B cell (primary cell): ENCODE measurements at regions not wholly inside any gene's neighbourhood (a gene's known extent, or its start where the extent isn't known, plus 50 kb on each side); places are given as distances from the start of the nearest gene placed in this dataset.
"Not testable (repeated sequence)": the region's sequence is repeated elsewhere in the genome, so short reads cannot be mapped to it uniquely, and the experiment has no call there.

Experiments used
- ATAC-seq: fragments of 200-7000 bp; cut with Tn5 transposase; one replicate; pipeline ENCODE4 v1.10.0; 2021; ENCODE audit warnings: low read depth, mild to moderate bottlenecking, moderate number of reproducible peaks, moderate library complexity
- CTCF ChIA-PET: fragments of 350-600 bp; sonication (Branson Sonifier 250); formaldehyde crosslinking; loops from one replicate; lab custom pipeline; 2021; ENCODE audit warnings: antibody characterized with exemption, inconsistent platforms; lab: Charles Lee
- POLR2A ChIA-PET: fragments of 350-600 bp; sonication (Branson Sonifier 250); formaldehyde crosslinking; loops from one replicate; lab custom pipeline; 2021; ENCODE audit warnings: antibody characterized with exemption; lab: Charles Lee
- DNase-seq: peaks from one replicate; pipeline ENCODE4 v3.0.0; 2013
- H2AFZ ChIP-seq: 2 replicates; pipeline ENCODE4 v1.6.1; 2012; ENCODE audit warnings: mild to moderate bottlenecking, low read depth, low read length; ENCODE audit not compliant: insufficient read depth, poor library complexity, severe bottlenecking
- H3K27ac ChIP-seq, 2 donors: 1 replicate in 1 of 2; 2 replicates in 1 of 2; pipeline ENCODE4 v1.5.1; 2012 to 2013; ENCODE audit warnings: low read length in 2 of 2, mild to moderate bottlenecking in 2 of 2, moderate library complexity in 1 of 2
- H3K27me3 ChIP-seq, 4 experiments: fragments of 200-600 bp in 1 of 4; sonication (generic) in 1 of 4; replicated peaks in 1 of 4; 1 replicate in 2 of 4; 2 replicates in 2 of 4; pipeline versions ENCODE4 v1.6.1 to v1.7.0; 2013 to 2016; ENCODE audit warnings: low read length in 3 of 4, mild to moderate bottlenecking in 2 of 4, mixed read lengths in 1 of 4, moderate library complexity in 1 of 4; ENCODE audit not compliant: insufficient read depth in 4 of 4, control insufficient read depth in 3 of 4; ENCODE audit errors: control extremely low read depth in 1 of 4
- H3K36me3 ChIP-seq, 2 experiments: replicated peaks in 1 of 2; 1 replicate in 1 of 2; 2 replicates in 1 of 2; pipeline versions ENCODE4 v1.6.1 to v1.7.1; 2013; ENCODE audit warnings: low read length in 1 of 2; ENCODE audit not compliant: insufficient read depth in 2 of 2, control insufficient read depth in 1 of 2; ENCODE audit errors: control extremely low read depth in 1 of 2, extremely low read depth in 1 of 2
- H3K4me1 ChIP-seq, 2 donors: fragments of 200-600 bp in 1 of 2; sonication (generic) in 1 of 2; 1 replicate in 1 of 2; 2 replicates in 1 of 2; pipeline versions ENCODE4 v1.5.1 to v1.6.1; 2013 to 2017; ENCODE audit warnings: low read length in 2 of 2; ENCODE audit not compliant: control insufficient read depth in 2 of 2, insufficient read depth in 2 of 2
- H3K4me2 ChIP-seq: replicated peaks from 2 replicates; pipeline ENCODE3; 2012; ENCODE audit warnings: mild to moderate bottlenecking, low read depth, low read length; ENCODE audit not compliant: poor library complexity, severe bottlenecking
- H3K4me3 ChIP-seq, 5 experiments: fragments of 200-600 bp in 1 of 5; sonication (generic) in 1 of 5; 1 replicate in 3 of 5; 2 replicates in 2 of 5; pipeline versions ENCODE4 v1.5.1 to v1.7.0; 2011 to 2016; ENCODE audit warnings: low read length in 4 of 5, mild to moderate bottlenecking in 4 of 5, low read depth in 2 of 5, control low read depth in 1 of 5, moderate library complexity in 1 of 5; ENCODE audit not compliant: insufficient read depth in 1 of 5; ENCODE audit errors: control extremely low read depth in 1 of 5, extremely low read depth in 1 of 5
- H3K79me2 ChIP-seq: fragments of 200-600 bp; sonication (generic); one replicate; pipeline ENCODE4 v1.6.0; 2016; ENCODE audit warnings: low read length; ENCODE audit not compliant: control insufficient read depth, insufficient read depth
- H3K9ac ChIP-seq: fragments of 200-600 bp; sonication (generic); 2 replicates; pipeline ENCODE4 v1.6.1; 2017; ENCODE audit warnings: mild to moderate bottlenecking, low read length, moderate library complexity
- H3K9me3 ChIP-seq, 3 donors: one replicate each; pipeline versions ENCODE4 v1.6.1 to v1.7.1; 2013; ENCODE audit warnings: low read length in 2 of 3; ENCODE audit not compliant: control insufficient read depth in 2 of 3, insufficient read depth in 1 of 3; ENCODE audit errors: control extremely low read depth in 1 of 3
- H4K20me1 ChIP-seq: 2 replicates; pipeline ENCODE4 v1.6.0; 2012; ENCODE audit warnings: mild to moderate bottlenecking, low read length; ENCODE audit not compliant: insufficient read depth, control insufficient read depth, poor library complexity, severe bottlenecking
- H3K27ac Mint-ChIP-seq: one replicate; pipeline ENCODE4 v1.8.0; 2021; ENCODE audit warnings: mixed read lengths
- H3K27me3 Mint-ChIP-seq: one replicate; pipeline ENCODE4 v1.8.0; 2021; ENCODE audit warnings: mixed read lengths
- H3K4me1 Mint-ChIP-seq: one replicate; pipeline ENCODE4 v1.8.0; 2021; ENCODE audit warnings: mixed read lengths
- H3K4me3 Mint-ChIP-seq: one replicate; pipeline ENCODE4 v1.8.0; 2021; ENCODE audit warnings: mixed read lengths
- H3K9me3 Mint-ChIP-seq: one replicate; pipeline ENCODE4 v1.8.0; 2022; ENCODE audit warnings: mixed read lengths; ENCODE audit not compliant: insufficient read depth
- CTCF ChIP-seq: fragments of 200-600 bp; IDR thresholded peaks from one replicate; pipeline ENCODE4 v1.8.0; 2022; ENCODE audit warnings: antibody characterized with exemption, mild to moderate bottlenecking
- EZH2 ChIP-seq: IDR thresholded peaks from 2 replicates; pipeline ENCODE4 v1.6.1; 2012; ENCODE audit warnings: borderline replicate concordance, low read depth, mild to moderate bottlenecking, moderate library complexity, low read length; ENCODE audit not compliant: insufficient read depth, poor library complexity, severe bottlenecking
- WGBS: methylation state at CpG from one replicate; pipeline ENCODE4 v1.1.5; 2013; ENCODE audit warnings: missing lambda C conversion rate; ENCODE audit not compliant: insufficient coverage; 5-methylcytosine and 5-hydroxymethylcytosine counted together
- intact Hi-C: fragments of 100-400 bp; cut with micrococcal nuclease; formaldehyde crosslinking; loops from one replicate; pipeline ENCODE4 v1.10.0; 2022

- no peak for DNase-seq
- no peak for ATAC-seq
- intact Hi-C loops: no loop called here
- no peaks in the 10 kb centered on the region for H4K20me1 ChIP-seq
- no peaks in the 10 kb centered on the region for H3K36me3 ChIP-seq
- Mint-ChIP-seq H3K4me1 (no peaks in the 10 kb centered on the region), H3K27ac (no peak overlapping the region), H3K27me3 (no peaks in the 10 kb centered on the region), H3K9me3 (peaks cover 4% of the 10 kb centered on the region), H3K4me3 (no peak overlapping the region)
- TF ChIP-seq EZH2 (no peak), CTCF (no peak)
- no peak overlapping the region for H3K27ac ChIP-seq
- no peak overlapping the region for H3K4me3 ChIP-seq
- H3K9ac ChIP-seq: no peak overlapping the region
- H3K4me1 ChIP-seq: no peaks in the 10 kb centered on the region
- no peak overlapping the region for H2AFZ ChIP-seq
- H3K79me2 ChIP-seq: no peaks in the 10 kb centered on the region
- CTCF ChIA-PET: no interaction called here
- H3K9me3 ChIP-seq: peaks cover 0 to 2% (median 1%) of the 10 kb centered on the region in 3 donors
- H3K27me3 ChIP-seq: no peaks in the 10 kb centered on the region
- no peak overlapping the region for H3K4me2 ChIP-seq
- POLR2A ChIA-PET: no interaction called here
Observed at GRCh38 chr3:80898211-80898610, 863.2 kb downstream of the GBE1 start.

DNA sequence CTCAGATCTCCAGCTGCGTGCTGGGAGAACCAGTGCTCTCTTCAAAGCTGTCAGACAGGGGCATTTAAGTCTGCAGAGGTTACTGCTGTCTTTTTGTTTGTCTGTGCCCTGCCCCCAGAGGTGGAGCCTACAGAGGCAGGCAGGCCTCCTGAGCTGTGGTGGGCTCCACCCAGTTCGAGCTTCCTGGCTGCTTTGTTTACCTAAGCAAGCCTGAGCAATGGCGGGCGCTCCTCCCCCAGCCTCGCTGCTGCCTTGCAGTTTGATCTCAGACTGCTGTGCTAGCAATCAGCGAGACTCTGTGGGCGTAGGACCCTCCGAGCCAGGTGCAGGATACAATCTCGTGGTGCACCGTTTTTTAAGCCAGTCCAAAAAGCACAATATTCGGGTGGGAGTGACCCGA, 864.4 kb downstream of the GBE1 start:
- H3K4me2 ChIP-seq, H3K9me3 ChIP-seq, H4K20me1 ChIP-seq, CTCF ChIA-PET, DNase-seq, H3K27me3 Mint-ChIP-seq, POLR2A ChIA-PET, intact Hi-C loops, H2AFZ ChIP-seq, H3K4me3 ChIP-seq, H3K9ac ChIP-seq, H3K4me1 ChIP-seq, H3K27ac Mint-ChIP-seq, H3K4me3 Mint-ChIP-seq, H3K27ac ChIP-seq, H3K79me2 ChIP-seq, H3K36me3 ChIP-seq, H3K9me3 Mint-ChIP-seq, H3K4me1 Mint-ChIP-seq, H3K27me3 ChIP-seq, ATAC-seq: not testable (repeated sequence)
- no CpG with 5 or more reads among the region's 12 CpGs for WGBS
